Thymus (tissue), 11 donors: ENCODE measurements at regions not wholly inside any gene's neighbourhood (a gene's known extent, or its start where the extent isn't known, plus 50 kb on each side); places are given as distances from the start of the nearest gene placed in this dataset.
"Not testable (repeated sequence)": the region's sequence is repeated elsewhere in the genome, so short reads cannot be mapped to it uniquely, and the experiment has no call there.

Experiments
- DNase-seq, 9 donors: peaks; one replicate each; pipeline ENCODE4 v3.0.0-alpha.2; 2013; ENCODE audit warnings: low spot score in 9 of 9, low read depth in 6 of 9, missing footprints in 1 of 9
- H3K27ac ChIP-seq, 2 donors: one replicate each; pipeline ENCODE4 v1.5.1; 2013; ENCODE audit warnings: control low read depth in 1 of 2, low read depth in 1 of 2, low read length in 1 of 2, mild to moderate bottlenecking in 1 of 2, moderate library complexity in 1 of 2
- H3K27me3 ChIP-seq, 2 donors: one replicate each; pipeline ENCODE4 v1.5.1; 2013; ENCODE audit warnings: low read length in 1 of 2; ENCODE audit not compliant: control insufficient read depth in 2 of 2, insufficient read depth in 1 of 2
- H3K36me3 ChIP-seq, 2 donors: one replicate each; pipeline ENCODE4 v1.5.1; 2013; ENCODE audit warnings: low read length in 1 of 2, mild to moderate bottlenecking in 1 of 2, moderate library complexity in 1 of 2; ENCODE audit not compliant: control insufficient read depth in 2 of 2, insufficient read depth in 2 of 2
- H3K4me1 ChIP-seq, 2 donors: one replicate each; pipeline ENCODE4 v1.5.1; 2013; ENCODE audit warnings: low read length in 2 of 2; ENCODE audit not compliant: control insufficient read depth in 2 of 2, insufficient read depth in 2 of 2
- H3K4me3 ChIP-seq, 2 donors: one replicate each; pipeline ENCODE4 v1.5.1; 2013; ENCODE audit warnings: low read length in 2 of 2, control low read depth in 1 of 2, mild to moderate bottlenecking in 1 of 2
- H3K9me3 ChIP-seq, 2 donors: one replicate each; pipeline ENCODE4 v1.5.1; 2013; ENCODE audit warnings: low read length in 1 of 2, mild to moderate bottlenecking in 1 of 2; ENCODE audit not compliant: control insufficient read depth in 2 of 2, insufficient read depth in 1 of 2
- WGBS: extraction: QIAGEN DNeasy Blood & Tissue Kit; methylation state at CpG from one replicate; pipeline ENCODE4 v1.1.7; 2013; 5-methylcytosine and 5-hydroxymethylcytosine counted together
- donor health status: healthy.

GRCh38 chr21:38998281-38998680 is 185.0 kb downstream of the PSMG1 start:
- H3K36me3 ChIP-seq, H3K27ac ChIP-seq, H3K27me3 ChIP-seq, H3K4me3 ChIP-seq, DNase-seq, H3K9me3 ChIP-seq: not testable (repeated sequence)
- WGBS: 74% methylated on average over 7 of the region's 7 CpGs
- H3K4me1 ChIP-seq: peaks cover 8 to 53% of the 10 kb centered on the region in 2 donors

- 44% methylated on average over 3 of the region's 3 CpGs for WGBS
- not testable (repeated sequence) for H3K27ac ChIP-seq, H3K9me3 ChIP-seq, DNase-seq, H3K4me3 ChIP-seq, H3K36me3 ChIP-seq, H3K27me3 ChIP-seq
- H3K4me1 ChIP-seq: peaks cover 7 to 48% of the 10 kb centered on the region in 2 donors
Observed at GRCh38 chr21:38997843-38998175, 185.4 kb downstream of the PSMG1 start.

- DNase-seq: no peak
- Histone ChIP-seq H3K27me3 (no peaks in the 10 kb centered on the region), H3K9me3 (no peaks in the 10 kb centered on the region), H3K4me3 (no peak overlapping the region), H3K36me3 (no peaks in the 10 kb centered on the region), H3K27ac (no peak overlapping the region), H3K4me1 (peaks cover 7 to 52% of the 10 kb centered on the region in 2 donors)
- WGBS: 60% methylated on average over 10 of the region's 10 CpGs
Observed at GRCh38 chr21:38997051-38997842, 186.0 kb downstream of the PSMG1 start.

GRCh38 chr21:38996355-38996754 is 186.9 kb downstream of the PSMG1 start:
- Histone ChIP-seq H3K4me1 (peaks cover 7 to 60% of the 10 kb centered on the region in 2 donors), H3K27me3 (no peaks in the 10 kb centered on the region), H3K9me3 (no peaks in the 10 kb centered on the region), H3K4me3 (no peak overlapping the region), H3K36me3 (no peaks in the 10 kb centered on the region), H3K27ac (no peak overlapping the region)
- DNase-seq: no peak
- over 99% methylated on average over 2 of the region's 2 CpGs for WGBS

GRCh38 chr21:38995731-38996130 is 187.5 kb downstream of the PSMG1 start:
- Histone ChIP-seq H3K27me3 (no peaks in the 10 kb centered on the region), H3K4me3 (no peak overlapping the region), H3K9me3 (no peaks in the 10 kb centered on the region), H3K36me3 (no peaks in the 10 kb centered on the region), H3K4me1 (peaks cover 9 to 61% of the 10 kb centered on the region in 2 donors), H3K27ac (no peak overlapping the region)
- 90% methylated on average over 5 of the region's 5 CpGs for WGBS
- DNase-seq: no peak

GRCh38 chr21:38995071-38995669 is 188.1 kb downstream of the PSMG1 start:
- Histone ChIP-seq H3K4me1 (peaks cover 14 to 61% of the 10 kb centered on the region in 2 donors), H3K36me3 (no peaks in the 10 kb centered on the region), H3K4me3 (no peak overlapping the region), H3K27ac (no peak overlapping the region), H3K27me3 (no peaks in the 10 kb centered on the region), H3K9me3 (no peaks in the 10 kb centered on the region)
- 90% methylated on average over 13 of the region's 13 CpGs for WGBS
- no peak for DNase-seq

GRCh38 chr21:38994042-38994441 is 188.3 kb downstream of the ETS2 start:
- peak overlapping the region; percentile 55 to 84 for H3K27ac ChIP-seq
- H3K9me3 ChIP-seq: no peaks in the 10 kb centered on the region
- no peaks in the 10 kb centered on the region for H3K36me3 ChIP-seq
- peaks cover 17 to 66% of the 10 kb centered on the region in 2 donors for H3K4me1 ChIP-seq
- peaks cover 0 to 4% of the 10 kb centered on the region in 2 donors for H3K27me3 ChIP-seq
- DNase-seq: no peak
- 96% methylated on average over 12 of the region's 12 CpGs for WGBS
- no peak overlapping the region for H3K4me3 ChIP-seq

GRCh38 chr21:38993561-38993960 is 187.8 kb downstream of the ETS2 start:
- H3K4me1 ChIP-seq: peaks cover 20 to 71% of the 10 kb centered on the region in 2 donors
- WGBS: 78% methylated on average over 4 of the region's 4 CpGs
- no peaks in the 10 kb centered on the region for H3K36me3 ChIP-seq
- H3K27me3 ChIP-seq: peaks cover 0 to 9% of the 10 kb centered on the region in 2 donors
- H3K4me3 ChIP-seq: no peak overlapping the region
- no peak for DNase-seq
- no peaks in the 10 kb centered on the region for H3K9me3 ChIP-seq
- H3K27ac ChIP-seq: peak overlapping the region; percentile 55 to 84

GRCh38 chr21:38992737-38993136 is 187.0 kb downstream of the ETS2 start:
- Histone ChIP-seq H3K4me3 (no peak overlapping the region), H3K27ac (peak overlapping the region in 1 of 2 donors; percentile 33), H3K36me3 (no peaks in the 10 kb centered on the region), H3K27me3 (peaks cover 0 to 12% of the 10 kb centered on the region in 2 donors), H3K4me1 (peaks cover 28 to 79% of the 10 kb centered on the region in 2 donors), H3K9me3 (no peaks in the 10 kb centered on the region)
- DNase-seq: no peak
- WGBS: 96% methylated on average over 3 of the region's 3 CpGs
